AG04449 (cell line): ENCODE measurements at regions not wholly inside any gene's neighbourhood (a gene's known extent, or its start where the extent isn't known, plus 50 kb on each side); places are given as distances from the start of the nearest gene placed in this dataset.

ENCODE experiments used
- CTCF ChIA-PET: fragments of 350-600 bp; formaldehyde crosslinking; extraction: SDS; loops from one replicate; lab custom pipeline; 2021; ENCODE audit warnings: antibody characterized with exemption; lab: Yijun Ruan, JAX
- POLR2A ChIA-PET: fragments of 400-600, 350-600 bp; formaldehyde crosslinking; extraction: SDS; loops from one replicate; lab custom pipeline; 2020; ENCODE audit warnings: antibody characterized with exemption, inconsistent platforms; lab: Yijun Ruan, JAX
- DNase-seq: peaks from one replicate; pipeline ENCODE4 v3.0.0-alpha.2; 2010; ENCODE audit warnings: low read depth, low spot score
- H3K4me3 ChIP-seq: 2 replicates; pipeline ENCODE4 v1.5.1; 2011; ENCODE audit warnings: low read depth, mild to moderate bottlenecking, control low read depth, low read length
- CTCF ChIP-seq: IDR thresholded peaks from one replicate; pipeline ENCODE4 v1.5.1; 2011; ENCODE audit warnings: mild to moderate bottlenecking, moderate library complexity, low read length, control low read depth, inconsistent platforms; ENCODE audit not compliant: insufficient read depth; ENCODE audit errors: missing control alignments

GRCh38 chr12:73076760-73077159 lies 804.6 kb downstream of the TRHDE start:
- no peak for TF ChIP-seq CTCF
- POLR2A ChIA-PET = no interaction called here

GRCh38 chr12:73083736-73084135 lies 811.6 kb downstream of the TRHDE start:
- H3K4me3 ChIP-seq = no peak overlapping the region
- ChIA-PET CTCF (no interaction called here), POLR2A (no interaction called here)
- TF ChIP-seq CTCF = no peak
- no peak for DNase-seq

More at GRCh38 chr12:73076760-73077159, 804.6 kb downstream of the TRHDE start:
- no peak for DNase-seq
- CTCF ChIA-PET = no interaction called here
- no peak overlapping the region for H3K4me3 ChIP-seq

DNA sequence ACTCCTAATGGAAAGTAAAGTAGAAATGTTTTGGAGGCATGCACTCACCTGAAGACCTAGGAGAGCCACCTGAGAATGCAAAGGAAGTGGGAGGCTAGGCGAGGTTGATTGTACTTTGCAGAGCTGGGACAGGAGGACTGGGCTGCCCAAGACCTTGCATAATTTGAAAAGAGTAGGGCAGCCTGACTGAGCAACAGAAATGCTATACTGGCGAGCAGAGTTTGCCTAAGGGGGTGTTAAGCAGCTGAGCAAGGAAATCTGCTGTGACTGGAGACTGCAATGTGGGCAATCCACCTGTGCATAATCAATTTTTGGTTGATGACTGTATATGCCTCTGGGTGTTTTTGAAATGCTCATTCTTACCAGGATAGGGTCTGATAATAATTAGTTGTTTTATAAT lies 834.1 kb downstream of the TRHDE start:
- ChIA-PET POLR2A (no interaction called here), CTCF (no interaction called here)
- DNase-seq = no peak
- TF ChIP-seq CTCF = no peak
- H3K4me3 ChIP-seq = no peak overlapping the region

DNA sequence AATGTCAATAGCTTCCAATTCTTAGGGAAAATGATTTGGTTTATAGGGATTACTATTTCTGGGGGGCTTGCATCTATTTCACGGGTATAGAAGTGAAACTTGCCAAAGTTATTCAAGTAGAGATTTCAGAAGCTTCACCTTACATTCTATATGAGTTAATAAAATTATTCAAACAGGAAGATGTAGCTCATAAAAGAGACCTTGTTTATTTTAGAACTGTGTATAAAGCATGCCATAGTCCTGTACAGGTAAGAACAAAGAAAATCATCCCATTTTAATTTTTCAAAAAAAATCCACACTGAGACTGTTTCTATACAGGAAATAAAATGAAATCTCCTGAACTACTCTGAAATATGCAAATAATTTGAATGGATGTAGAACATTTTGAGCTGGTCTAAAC lies 834.7 kb downstream of the TRHDE start:
- ChIA-PET POLR2A (no interaction called here), CTCF (no interaction called here)
- TF ChIP-seq CTCF = no peak
- no peak for DNase-seq
- H3K4me3 ChIP-seq = no peak overlapping the region

DNA sequence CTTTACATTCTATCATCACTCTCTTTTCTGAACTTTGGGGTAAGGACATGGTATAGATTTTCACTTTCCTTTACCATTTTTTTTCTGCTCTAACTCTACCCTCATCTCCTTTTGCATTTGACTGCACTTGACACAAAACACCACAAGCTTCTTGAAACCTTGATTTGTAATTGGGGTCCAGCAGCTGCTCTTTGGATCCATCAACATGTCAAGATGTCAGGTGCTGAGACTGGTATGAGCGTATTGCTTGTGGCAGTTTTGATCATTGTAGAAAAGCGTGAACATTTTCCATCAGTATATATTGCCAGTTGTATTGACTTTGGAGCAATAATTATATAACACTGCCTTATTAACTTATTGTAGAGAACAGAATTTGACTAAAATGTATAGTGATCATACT lies 838.6 kb downstream of the TRHDE start:
- DNase-seq = no peak
- CTCF ChIA-PET = no interaction called here
- no peak for TF ChIP-seq CTCF
- POLR2A ChIA-PET = no interaction called here
- H3K4me3 ChIP-seq = no peak overlapping the region

- ChIA-PET CTCF (no interaction called here), POLR2A (no interaction called here)
- no peak for TF ChIP-seq CTCF
- H3K4me3 ChIP-seq = no peak overlapping the region
- DNase-seq = no peak
These were observed 840.1 kb downstream of the TRHDE start for GRCh38 chr12:73112035-73112816.
